AG08395 (cell line): ENCODE measurements at regions not wholly inside any gene's neighbourhood (a gene's known extent, or its start where the extent isn't known, plus 50 kb on each side); places are given as distances from the start of the nearest gene placed in this dataset.
A peak's percentile ranks its signal among the peaks of the same experiment; 100 is the strongest.
"Not testable (repeated sequence)": the region's sequence is repeated elsewhere in the genome, so short reads cannot be mapped to it uniquely, and the experiment has no call there.

Experiments
- DNase-seq: peaks from one replicate; pipeline ENCODE4 v3.0.0; 2012; ENCODE audit warnings: mixed read lengths, low spot score

DNA sequence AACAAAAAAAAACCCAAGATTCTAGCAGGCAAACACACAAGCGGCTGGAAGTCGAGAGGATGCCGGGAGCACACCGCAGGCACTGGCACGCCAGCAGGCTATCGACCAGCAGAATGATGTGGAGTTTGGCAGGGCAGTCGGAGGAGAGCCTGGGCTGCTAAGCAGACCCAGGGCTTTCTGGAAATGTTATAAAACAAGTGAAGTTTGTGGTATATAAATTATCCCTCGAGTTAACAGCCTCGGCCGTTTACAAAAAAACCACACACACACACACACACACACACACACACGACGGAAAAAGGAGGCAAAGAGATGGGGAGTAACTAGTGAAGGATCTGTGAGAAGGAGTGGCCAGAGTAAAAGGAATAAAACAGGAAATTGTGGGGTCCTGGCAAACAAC is 87.2 kb upstream of the IVNS1ABP start:
- peak; percentile 68 for DNase-seq

DNA sequence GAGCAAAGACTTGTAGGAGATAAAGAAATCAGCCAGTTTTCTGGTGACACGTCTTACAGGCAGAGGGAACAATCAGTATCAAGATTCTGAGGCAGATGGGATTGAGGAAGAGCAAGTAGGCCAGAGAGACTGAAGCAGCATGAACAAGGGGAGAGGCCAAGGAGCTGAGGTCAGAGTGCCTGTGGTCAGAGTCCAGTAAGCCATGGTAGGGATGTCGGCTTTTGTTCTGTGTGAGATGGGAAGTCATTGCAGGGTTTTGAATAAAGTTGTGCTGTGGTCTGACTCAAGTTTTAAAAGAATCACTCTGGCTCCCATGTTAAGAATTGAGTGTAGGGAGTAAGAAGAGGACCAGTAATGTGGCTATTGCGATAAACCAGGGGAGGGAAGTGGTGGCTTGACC is 85.9 kb upstream of the IVNS1ABP start:
- DNase-seq: no peak

DNA sequence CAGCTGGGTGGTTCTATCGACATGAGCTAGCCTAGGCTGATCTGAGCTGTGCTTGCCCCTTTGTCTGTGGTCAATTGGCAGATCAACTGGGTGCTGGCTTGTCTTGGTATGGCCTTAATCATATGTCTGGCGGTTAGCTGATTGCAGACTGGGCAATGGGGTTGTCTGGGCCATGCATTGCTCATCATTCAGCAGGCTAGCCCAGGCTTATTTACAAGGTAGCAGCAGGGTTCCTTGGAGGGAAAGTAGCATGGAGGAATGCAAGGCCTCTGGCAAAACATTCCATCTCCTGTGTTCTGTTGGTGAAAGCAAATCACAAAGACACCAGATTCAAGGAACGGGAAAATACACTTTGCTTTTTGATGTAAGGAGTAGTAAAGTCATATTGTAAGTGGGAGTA is 84.0 kb upstream of the IVNS1ABP start:
- DNase-seq: no peak

DNA sequence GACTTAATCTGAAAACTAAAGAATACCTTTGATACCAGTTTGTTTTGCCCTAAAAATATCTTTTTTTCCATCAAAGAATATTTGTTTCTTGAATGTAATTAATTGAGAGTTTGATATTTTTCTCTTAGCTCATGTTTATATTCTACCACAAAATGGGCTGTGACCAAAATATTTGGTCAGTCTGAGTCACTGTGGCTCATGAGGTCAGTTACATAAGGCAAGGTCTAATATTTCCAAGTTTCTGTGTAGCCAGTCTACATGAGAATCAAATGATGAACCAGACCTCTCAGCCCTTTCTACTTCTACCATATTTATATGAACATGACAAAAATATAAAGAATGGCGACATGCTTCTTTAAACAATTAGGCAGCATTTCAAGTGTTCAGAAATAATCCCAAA is 83.0 kb upstream of the IVNS1ABP start:
- peak; percentile 71 for DNase-seq

DNA sequence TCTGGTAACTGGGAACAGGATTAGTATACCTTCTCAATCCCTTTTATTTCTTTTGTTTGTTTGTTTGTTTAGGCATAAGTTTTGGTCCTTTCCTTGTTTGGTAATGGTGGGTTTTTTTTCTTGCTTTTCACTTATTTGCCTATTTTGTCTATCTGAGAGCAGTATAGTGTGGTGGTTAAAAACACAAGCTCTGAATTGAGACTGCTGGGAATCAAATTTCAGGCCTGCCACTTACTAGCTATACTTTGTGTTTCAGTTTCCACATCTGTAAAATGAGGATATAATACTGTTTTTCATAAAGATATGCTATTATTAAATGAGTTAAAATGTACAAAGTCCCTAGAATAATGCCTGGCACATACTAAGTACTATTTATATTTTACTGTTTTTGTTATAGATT is 81.6 kb upstream of the IVNS1ABP start:
- DNase-seq: no peak

DNA sequence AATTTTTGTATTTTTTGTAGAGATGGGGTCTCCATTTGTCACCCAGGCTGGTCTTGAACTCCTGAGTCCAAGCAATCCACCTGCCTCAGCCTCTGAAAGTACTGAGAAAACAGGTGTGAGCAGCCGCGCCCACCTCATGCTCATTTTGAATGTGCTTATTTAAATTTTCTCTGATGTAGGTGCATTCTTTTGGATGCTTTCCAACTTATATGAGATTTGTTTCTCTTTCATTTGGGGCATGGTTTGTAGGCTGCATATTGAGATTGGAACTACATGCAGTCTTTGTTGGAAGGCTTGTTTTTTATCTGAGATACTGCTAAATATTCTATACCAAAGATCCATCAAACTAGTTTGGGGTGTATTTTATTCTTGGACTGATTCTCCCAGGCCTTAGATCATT is 81.0 kb upstream of the IVNS1ABP start:
- no peak for DNase-seq

DNA sequence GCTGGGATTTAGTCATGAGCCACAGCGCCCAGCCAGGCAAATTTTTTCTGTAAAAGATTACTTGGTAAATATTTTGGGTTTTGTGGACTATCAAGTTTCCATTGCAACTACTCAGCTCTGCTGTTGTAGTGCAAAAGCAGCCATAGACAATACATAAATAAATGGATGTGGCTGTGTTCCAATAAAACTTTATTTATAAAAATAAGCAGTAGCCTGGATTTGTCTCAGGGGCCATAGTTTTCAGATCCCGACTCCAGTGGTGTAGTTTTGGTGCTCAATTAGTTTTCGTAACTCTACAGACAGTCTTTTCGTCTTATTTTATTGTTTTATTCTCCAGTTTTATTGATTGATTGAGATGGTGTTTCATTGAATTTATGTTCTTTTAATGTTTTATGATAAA is 80.1 kb upstream of the IVNS1ABP start:
- no peak for DNase-seq

DNA sequence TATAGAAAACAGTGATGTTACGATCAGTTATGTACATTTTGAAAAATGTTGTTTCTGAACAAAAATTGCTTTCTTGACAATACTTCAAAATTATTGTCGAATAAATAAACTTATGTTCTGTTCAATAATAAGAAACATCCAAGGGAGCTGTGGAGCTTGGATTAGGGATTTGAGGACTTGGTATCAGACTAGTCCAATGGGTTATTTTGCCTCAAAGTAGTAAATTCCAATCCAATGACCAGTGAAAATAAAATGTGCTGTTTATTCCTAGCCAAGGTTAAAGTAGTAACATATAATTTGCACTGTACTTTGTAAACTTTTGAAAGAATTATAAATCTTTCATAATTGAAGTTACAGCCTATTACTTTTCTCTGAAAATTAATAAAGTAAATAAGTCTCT is 79.1 kb upstream of the IVNS1ABP start:
- peak; percentile 20 for DNase-seq

DNA sequence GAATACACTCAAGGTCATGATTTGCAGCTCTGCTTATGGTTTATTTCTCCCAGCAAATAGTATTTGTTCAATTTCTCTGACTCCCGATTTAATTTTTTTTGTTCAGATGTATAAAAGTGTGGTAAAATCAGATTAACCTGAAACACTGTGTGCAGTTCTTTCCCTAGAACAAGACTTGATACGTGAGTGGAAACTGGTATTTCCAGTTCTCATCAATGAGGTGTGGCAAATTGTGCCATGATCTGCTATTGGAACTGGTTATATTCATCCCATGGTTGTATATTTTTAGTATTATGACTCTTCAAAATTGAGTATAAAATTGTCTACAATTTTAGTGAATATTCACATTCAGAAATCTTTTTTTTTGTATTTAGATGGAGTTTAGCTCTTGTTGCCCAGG is 76.8 kb upstream of the IVNS1ABP start:
- DNase-seq: no peak

DNA sequence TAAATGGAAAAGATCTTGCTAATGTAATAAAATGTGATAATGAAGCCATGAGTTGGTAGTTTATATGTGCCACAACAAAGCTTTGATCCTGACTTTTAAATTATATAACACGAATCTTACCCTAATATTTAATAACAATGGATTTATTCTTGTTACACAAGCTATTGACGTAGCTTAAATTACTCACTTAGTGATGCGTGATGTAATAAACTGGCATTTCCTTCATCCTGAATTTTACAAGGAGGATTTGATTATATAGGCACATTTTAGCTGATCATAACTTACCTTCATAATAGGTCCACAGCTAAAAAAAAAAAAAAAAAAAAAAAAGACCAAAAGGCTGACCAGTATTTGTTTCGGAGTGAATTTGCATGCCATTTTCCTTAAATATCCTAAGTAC is 76.2 kb upstream of the IVNS1ABP start:
- DNase-seq: no peak

DNA sequence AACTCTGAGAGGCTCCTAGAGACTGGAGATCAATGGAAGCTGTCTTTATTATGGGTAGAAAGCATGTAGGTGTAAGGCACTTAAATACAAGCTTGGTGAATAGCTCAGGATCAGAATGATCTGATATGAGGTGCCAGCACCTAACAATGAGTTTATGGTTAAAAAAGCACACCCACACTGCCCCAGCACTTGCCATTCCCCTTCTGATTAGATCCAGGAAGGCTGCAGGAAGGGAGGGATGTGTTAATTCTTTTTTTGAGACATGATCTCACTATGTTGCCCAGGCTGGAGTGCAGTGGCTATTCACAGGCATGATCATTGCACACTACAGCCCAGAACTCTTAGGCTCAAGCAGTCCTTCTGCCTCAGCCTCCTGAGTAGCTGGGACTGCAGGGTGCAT is 71.8 kb upstream of the IVNS1ABP start:
- DNase-seq: no peak

DNA sequence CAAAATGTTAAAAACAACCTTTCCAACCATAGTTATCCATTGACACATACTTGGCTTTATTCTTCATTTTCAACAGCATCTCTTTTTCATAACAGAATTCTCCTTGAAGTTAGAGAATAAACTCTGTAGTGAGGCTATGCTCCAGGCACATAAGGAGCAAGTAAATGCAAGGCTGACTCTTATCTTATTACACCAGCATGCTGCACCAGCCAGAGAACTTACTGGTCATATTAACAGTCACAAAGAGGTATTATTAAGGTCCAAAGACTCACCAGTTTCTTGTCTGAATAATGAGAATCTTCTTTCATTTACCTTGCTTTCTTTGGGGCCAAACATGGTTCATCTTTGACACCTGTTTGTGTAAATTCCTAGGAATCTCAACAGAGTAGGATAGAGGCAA is 71.3 kb upstream of the IVNS1ABP start:
- no peak for DNase-seq

DNA sequence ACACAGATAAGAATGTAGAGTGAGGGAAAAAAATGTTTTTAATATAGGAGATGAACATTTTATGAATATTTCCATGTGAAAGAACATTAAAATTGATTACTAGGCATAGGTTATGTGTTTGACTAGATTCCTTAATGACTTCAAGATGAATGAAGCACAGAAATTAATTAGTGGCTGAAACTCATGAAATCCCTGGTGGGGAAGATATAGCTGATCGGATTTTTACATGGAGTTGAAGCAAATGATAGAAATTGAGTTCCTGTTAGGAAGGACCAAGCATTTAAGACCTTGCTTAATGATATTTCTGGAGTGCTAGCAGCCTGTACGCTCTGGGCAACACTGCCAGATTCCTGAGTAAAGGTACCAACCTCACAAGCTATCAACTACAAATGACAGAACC is 68.9 kb upstream of the IVNS1ABP start:
- DNase-seq: no peak

DNA sequence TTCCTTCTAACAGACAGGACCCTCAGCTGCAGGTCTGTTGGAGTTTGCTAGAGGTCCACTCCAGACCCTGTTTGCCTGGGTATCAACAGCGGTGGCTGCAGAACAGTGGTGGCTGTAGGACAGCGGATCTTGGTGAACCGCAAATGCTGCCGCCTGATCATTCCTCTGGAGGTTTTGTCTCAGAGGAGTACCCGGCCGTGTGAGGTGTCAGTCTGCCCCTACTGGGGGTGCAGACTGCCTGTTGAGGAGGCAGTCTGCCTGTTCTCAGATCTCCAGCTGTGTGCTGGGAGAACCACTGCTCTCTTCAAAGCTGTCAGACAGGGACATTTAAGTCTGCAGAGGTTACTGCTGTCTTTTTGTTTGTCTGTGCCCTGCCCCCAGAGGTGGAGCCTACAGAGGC is 66.8 kb upstream of the IVNS1ABP start:
- not testable (repeated sequence) for DNase-seq

DNA sequence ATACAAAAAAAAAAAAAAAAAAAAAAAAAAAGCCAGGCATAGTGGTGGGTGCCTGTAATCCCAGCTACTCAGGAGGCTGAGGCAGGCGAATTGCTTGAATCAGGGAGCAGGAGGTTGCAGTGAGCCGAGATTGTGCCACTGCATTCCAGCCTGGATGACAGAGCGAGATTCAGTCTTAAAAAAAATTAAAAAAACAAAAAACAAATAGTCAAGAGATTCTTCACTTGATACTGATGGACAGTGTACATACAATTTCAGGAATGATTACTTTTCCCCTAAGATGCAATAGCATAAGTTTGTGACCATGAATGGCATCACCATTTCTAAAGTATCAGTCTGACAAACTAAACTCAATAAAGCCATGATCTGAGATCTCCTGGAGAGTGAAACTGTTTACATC is 60.8 kb upstream of the IVNS1ABP start:
- no peak for DNase-seq

DNA sequence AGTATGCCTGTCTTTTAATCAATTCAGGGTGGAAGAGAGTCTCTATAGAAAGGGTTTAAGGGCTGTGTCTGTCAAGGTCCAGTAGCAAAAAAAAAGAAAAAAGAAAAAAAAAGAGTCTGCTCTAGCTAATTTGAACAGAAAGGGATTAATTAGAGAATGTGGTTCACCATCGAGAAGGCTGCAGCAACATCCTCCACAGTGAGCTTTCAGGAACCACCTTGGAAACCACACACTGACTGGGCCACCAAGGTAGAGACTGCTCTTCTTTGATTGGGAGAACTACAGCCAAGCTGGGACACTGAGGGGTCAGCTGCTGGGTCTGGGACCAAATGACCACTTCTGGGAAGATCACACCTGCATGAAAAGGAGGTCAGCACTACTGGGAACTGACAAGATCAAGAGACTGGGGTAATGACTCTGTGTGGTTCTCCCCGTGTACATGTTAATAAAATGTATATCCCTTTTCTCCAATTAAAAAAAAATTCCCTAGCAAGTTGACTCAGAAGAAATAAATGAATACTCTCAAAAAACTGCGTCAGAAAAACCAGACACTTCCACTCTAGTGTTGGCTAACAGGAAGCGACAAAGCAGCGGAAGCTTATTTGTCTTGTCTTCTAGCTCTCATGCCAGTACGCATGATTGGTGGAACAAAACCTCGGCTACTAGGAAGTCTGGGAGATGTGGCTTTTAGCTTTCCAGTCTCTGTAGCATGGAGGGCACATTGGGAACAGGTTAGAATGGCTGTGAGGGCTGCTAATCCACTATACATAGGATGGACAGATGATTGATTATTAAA is 60.0 kb upstream of the IVNS1ABP start:
- DNase-seq: no peak

DNA sequence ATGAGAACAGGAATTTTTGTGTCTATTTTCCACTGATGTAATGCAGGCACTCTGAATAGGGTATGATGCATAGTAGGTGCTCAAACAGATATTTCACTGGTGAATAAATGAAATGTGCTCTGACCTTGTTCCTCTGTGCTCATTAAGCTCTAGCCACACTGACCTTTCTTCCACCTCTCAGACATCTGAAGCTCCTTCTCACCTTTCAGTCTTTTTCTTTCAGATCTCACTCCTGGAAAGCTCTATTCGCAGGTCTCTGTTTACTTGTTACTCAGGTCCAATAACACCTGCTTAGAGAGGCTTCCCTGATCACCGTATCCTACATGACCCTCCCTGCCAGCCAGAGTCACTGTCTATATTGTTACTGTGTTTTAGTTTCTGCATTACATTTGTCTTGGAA is 59.2 kb upstream of the IVNS1ABP start:
- no peak for DNase-seq

DNA sequence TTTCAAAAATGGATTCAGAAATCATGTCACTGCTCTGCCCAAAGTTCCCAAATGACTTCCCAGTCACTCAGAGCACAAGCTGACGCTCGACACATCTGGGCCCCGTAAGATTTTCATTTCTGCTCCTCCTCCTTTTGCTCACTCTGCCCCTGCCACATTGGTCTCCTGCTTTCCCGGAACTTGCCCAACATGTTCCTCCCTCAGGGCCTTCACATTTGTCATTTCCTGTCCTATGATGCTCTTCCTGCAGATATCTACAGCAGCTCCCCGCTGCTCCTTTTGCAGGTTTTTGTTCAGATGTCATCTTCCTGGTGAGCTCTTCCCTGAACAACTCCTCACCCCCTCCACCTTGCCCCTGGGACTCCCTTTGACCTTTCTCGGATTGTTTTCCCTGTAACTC is 58.5 kb upstream of the IVNS1ABP start:
- DNase-seq: no peak

DNA sequence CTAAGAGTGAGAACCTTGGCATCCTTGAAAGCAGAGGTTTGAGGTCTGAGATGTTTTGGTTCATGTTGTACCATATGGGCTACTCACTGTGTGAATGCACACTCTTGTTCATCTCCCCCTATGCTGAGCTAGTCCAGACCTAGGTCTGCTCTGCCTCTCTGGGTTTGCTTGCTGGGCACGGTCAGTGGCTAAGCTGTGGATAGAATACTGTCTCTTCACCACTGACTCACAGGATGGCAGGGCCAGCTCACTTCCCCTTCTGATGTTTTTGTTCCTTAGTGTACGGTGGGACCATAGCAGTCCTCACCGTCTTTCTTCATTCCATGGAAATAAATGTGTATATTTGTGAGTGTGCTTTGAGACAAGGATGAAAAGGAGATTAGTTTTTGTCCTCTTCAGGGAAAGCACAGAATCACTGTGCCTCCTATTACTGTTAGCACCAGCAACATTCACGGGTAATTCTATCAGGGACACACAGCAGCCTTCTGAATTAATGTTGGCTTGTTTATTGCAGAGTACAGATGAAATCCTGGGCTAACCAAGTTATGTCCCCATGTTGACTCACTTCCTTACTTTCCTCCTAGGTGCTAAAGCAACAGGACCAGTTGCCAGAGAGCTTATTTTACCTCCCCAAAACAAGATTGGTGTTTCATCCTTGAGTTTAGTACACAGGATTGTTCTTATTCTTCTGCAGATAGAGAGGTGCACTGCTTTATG is 56.9 kb upstream of the IVNS1ABP start:
- peak; percentile 45 for DNase-seq

DNA sequence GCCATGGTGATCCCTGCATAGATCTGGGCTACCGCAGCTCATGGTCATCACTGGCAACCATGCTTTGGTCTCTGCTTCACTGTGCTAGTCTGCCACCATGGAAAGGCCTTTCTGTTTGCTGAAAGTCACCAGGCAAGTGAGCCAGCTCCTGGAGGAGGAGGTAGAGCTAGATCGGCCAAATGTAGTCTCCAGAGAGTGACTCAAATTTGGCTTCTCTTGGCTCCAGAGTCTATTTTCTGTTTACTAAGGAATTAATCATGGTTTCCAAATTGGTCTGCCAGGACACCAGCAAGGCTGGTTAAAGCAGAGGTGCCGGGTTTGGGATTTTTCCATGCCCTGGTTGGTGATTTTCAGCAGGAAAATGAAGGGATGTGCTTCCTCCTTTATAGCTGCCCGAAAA is 52.7 kb upstream of the IVNS1ABP start:
- peak; percentile 62 for DNase-seq

DNA sequence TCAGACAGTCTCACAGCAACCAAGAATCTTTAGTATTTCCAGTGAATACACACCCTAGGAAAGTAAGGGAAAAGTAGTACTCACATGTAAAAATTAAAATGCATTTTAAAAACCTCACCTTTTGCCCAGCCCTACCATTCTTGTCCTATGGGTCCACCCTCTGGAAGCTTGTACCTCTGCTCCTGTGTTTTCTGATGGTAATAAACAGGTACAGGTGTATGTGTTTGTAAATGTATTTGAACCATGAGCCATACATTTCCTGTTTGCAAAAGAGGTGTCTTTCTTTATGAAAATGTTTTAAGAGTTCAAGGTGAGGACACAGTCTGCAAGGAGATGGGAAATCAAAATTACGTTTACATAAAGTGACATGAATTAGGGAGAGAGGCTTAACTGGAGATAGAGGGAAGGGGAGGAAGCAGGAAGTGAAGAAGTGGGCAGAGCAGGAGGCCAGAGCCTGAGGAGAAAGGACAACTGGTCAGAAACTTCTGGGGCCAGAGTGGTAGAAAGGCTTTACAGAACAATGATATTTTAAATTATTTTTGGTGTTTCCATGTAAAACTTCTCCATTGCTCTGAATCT is 52.0 kb upstream of the IVNS1ABP start:
- no peak for DNase-seq

DNA sequence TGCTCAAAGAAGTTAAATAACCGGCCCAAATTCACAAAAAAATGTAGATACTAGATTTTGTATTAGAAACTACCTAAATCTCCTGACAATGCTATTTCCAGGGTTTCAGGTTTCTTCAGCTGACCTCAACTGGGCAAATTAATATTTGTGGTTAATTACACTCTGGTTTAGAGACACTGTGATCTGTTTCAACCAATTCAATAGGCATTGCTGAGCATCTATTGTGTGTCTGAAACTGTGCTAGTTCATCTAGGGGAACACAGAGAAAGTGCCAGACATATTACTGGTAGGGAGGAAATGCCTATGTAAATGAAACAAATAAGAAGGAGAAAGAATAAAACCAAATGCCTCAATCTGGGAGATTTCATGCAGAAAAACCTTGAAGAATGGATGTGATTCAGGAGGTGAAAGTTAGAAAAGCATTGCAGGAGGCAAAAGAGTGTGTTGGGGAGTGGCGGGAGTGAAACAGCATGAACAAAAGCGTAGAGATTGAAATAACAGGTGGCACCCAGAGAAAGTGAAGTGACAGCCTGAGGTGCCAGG is 51.3 kb upstream of the IVNS1ABP start:
- DNase-seq: no peak

DNA sequence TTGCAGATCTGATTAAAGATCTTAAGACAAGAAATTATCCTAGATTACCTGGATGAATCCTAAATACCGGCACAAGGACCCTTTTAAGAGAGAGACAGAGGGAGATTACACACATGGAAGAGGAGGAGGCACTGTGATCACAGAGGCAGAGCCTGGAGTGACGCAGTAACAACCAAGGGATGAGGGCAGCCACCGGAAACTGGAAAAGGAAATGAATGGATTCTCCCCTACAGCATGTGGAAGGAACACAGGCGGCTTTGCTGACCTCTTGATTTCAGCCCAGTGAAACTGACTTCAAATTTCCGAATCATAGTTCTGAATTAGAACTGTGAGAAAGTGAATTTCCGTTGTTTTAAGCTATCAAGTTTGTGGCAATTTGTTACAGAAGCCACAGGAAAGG is 50.2 kb upstream of the IVNS1ABP start:
- no peak for DNase-seq
